ENCODE measurements at regions not wholly inside any gene's neighbourhood (a gene's known extent, or its start where the extent isn't known, plus 50 kb on each side); places are given as distances from the start of the nearest gene placed in this dataset.

- Histone ChIP-seq H3K36me3 (ENCODE audit: insufficient read depth, low read length, poor library complexity, severe bottlenecking) (no peaks in the 10 kb centered on the region), H3K4me3 (ENCODE audit: low read depth, low read length, poor library complexity, severe bottlenecking) (no peak overlapping the region), H3K27me3 (replicated peaks; ENCODE audit: insufficient read depth, low read depth, low read length, poor library complexity) (no peaks in the 10 kb centered on the region), H3K4me1 (ENCODE audit: insufficient read depth, low read length, poor library complexity, severe bottlenecking) (no peaks in the 10 kb centered on the region), H3K27ac (ENCODE audit: low read depth, low read length, poor library complexity, severe bottlenecking) (no peak overlapping the region), H3K9me3 (ENCODE audit: low read depth, low read length, poor library complexity, severe bottlenecking) (no peaks in the 10 kb centered on the region)
- BruUV-seq (replicated peaks), result no TSS peak
- ChIA-PET CTCF (no interaction called here), POLR2A (ENCODE audit: low non-redundant PET) (no interaction called here)
- no peak for TF ChIP-seq EZH2 (IDR thresholded peaks at IDR 0.05; ENCODE audit: borderline replicate concordance, low read depth, low read length, poor library complexity, severe bottlenecking)
- TF ChIP-seq, protein P1, sequence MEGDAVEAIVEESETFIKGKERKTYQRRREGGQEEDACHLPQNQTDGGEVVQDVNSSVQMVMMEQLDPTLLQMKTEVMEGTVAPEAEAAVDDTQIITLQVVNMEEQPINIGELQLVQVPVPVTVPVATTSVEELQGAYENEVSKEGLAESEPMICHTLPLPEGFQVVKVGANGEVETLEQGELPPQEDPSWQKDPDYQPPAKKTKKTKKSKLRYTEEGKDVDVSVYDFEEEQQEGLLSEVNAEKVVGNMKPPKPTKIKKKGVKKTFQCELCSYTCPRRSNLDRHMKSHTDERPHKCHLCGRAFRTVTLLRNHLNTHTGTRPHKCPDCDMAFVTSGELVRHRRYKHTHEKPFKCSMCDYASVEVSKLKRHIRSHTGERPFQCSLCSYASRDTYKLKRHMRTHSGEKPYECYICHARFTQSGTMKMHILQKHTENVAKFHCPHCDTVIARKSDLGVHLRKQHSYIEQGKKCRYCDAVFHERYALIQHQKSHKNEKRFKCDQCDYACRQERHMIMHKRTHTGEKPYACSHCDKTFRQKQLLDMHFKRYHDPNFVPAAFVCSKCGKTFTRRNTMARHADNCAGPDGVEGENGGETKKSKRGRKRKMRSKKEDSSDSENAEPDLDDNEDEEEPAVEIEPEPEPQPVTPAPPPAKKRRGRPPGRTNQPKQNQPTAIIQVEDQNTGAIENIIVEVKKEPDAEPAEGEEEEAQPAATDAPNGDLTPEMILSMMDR (conservative IDR thresholded peaks at IDR 0.05; ENCODE audit: low read depth, low read length), result no peak
- no peak for DNase-seq (ENCODE audit: low spot score)
- intact Hi-C loops (cut with micrococcal nuclease; ENCODE audit: unreplicated experiment), result no loop called here
These were observed 224.1 kb upstream of the PLEKHG7 start for GRCh38 chr12:92478692-92479091.

DNA sequence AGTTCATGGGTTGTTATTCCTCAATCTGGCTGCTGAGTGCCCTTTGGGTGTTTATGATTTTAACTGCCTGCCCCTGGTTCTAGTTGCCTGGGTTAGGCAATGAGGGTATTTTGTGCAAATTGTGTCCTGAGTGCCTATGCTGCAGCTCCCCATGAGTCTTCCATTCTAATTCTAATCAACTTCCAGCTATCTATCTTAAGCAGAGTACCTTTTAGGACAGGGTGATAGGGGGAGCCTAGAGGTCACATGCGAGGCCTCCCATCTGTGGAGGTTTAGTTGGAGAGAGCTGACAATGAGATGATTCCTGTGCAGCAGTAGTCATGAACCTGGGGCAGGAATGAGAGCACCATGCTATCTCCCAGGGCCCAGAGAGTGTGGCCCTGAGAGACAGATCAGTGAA lies 225.9 kb upstream of the PLEKHG7 start:
- BruUV-seq (replicated peaks), result no TSS peak
- intact Hi-C loops (cut with micrococcal nuclease; ENCODE audit: unreplicated experiment), result no loop called here
- Histone ChIP-seq H3K9me3 (ENCODE audit: low read depth, low read length, poor library complexity, severe bottlenecking) (no peaks in the 10 kb centered on the region), H3K4me3 (ENCODE audit: low read depth, low read length, poor library complexity, severe bottlenecking) (no peak overlapping the region), H3K4me1 (ENCODE audit: insufficient read depth, low read length, poor library complexity, severe bottlenecking) (no peaks in the 10 kb centered on the region), H3K27ac (ENCODE audit: low read depth, low read length, poor library complexity, severe bottlenecking) (no peak overlapping the region), H3K36me3 (ENCODE audit: insufficient read depth, low read length, poor library complexity, severe bottlenecking) (no peaks in the 10 kb centered on the region), H3K27me3 (replicated peaks; ENCODE audit: insufficient read depth, low read depth, low read length, poor library complexity) (no peaks in the 10 kb centered on the region)
- ChIA-PET CTCF (no interaction called here), POLR2A (ENCODE audit: low non-redundant PET) (no interaction called here)
- TF ChIP-seq, protein P1 (conservative IDR thresholded peaks at IDR 0.05; ENCODE audit: low read depth, low read length), result no peak
- TF ChIP-seq EZH2 (IDR thresholded peaks at IDR 0.05; ENCODE audit: borderline replicate concordance, low read depth, low read length, poor library complexity, severe bottlenecking), result no peak
- no peak for DNase-seq (ENCODE audit: low spot score)

DNA sequence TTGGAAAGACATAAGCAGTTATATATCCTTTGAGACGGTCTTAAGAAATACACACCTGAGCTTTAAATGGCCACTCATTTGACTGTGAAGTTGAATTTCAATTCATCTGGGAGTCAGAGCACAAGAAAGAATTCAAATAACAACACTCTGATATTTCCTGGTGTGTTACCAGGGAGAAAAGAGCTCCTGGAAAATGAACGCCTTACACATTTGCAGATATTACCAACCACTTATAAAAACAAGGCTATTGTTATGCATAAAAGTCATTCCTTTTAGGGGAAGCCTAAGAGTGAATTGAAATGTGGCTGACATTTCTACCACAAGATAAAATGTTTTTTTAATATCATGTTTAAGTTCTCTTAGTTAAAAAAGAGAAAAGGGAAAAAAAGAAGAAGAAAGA lies 229.2 kb upstream of the PLEKHG7 start:
- H3K36me3 ChIP-seq (ENCODE audit: insufficient read depth, low read length, poor library complexity, severe bottlenecking), result no peaks in the 10 kb centered on the region
- no peak overlapping the region for H3K27ac ChIP-seq (ENCODE audit: low read depth, low read length, poor library complexity, severe bottlenecking)
- BruUV-seq (replicated peaks), result no TSS peak
- POLR2A ChIA-PET (ENCODE audit: low non-redundant PET), result no interaction called here
- no peaks in the 10 kb centered on the region for H3K27me3 ChIP-seq (replicated peaks; ENCODE audit: insufficient read depth, low read depth, low read length, poor library complexity)
- DNase-seq (ENCODE audit: low spot score), result no peak
- intact Hi-C loops (cut with micrococcal nuclease; ENCODE audit: unreplicated experiment), result no loop called here
- CTCF ChIA-PET, result interaction anchor here (0.7 kb wide), 1 partner anchor 64 kb away, joined by 3 read pairs; no protein-coding TSS in a partner anchor
- no peaks in the 10 kb centered on the region for H3K9me3 ChIP-seq (ENCODE audit: low read depth, low read length, poor library complexity, severe bottlenecking)
- TF ChIP-seq, protein P1 (conservative IDR thresholded peaks at IDR 0.05; ENCODE audit: low read depth, low read length), result no peak
- TF ChIP-seq EZH2 (IDR thresholded peaks at IDR 0.05; ENCODE audit: borderline replicate concordance, low read depth, low read length, poor library complexity, severe bottlenecking), result no peak
- no peaks in the 10 kb centered on the region for H3K4me1 ChIP-seq (ENCODE audit: insufficient read depth, low read length, poor library complexity, severe bottlenecking)
- H3K4me3 ChIP-seq (ENCODE audit: low read depth, low read length, poor library complexity, severe bottlenecking), result no peak overlapping the region

Measured in A673 (cell line).